Brain microvascular endothelial cell (primary cell): ENCODE measurements at regions not wholly inside any gene's neighbourhood (a gene's known extent, or its start where the extent isn't known, plus 50 kb on each side); places are given as distances from the start of the nearest gene placed in this dataset.

Experiments used
- DNase-seq: peaks from one replicate; pipeline ENCODE4 v3.0.0-alpha.2; 2020
- H3K27ac ChIP-seq: fragments of 250-450 bp; sonication (Bioruptor Pico); 2 replicates; pipeline ENCODE4 v1.5.1; 2020; ENCODE audit warnings: mild to moderate bottlenecking, moderate library complexity
- H3K27me3 ChIP-seq: fragments of 250-450 bp; sonication (Bioruptor Pico); replicated peaks from 2 replicates; pipeline ENCODE4 v1.5.1; 2020; ENCODE audit warnings: mild to moderate bottlenecking
- H3K36me3 ChIP-seq: fragments of 250-450 bp; sonication (Bioruptor Pico); replicated peaks from 2 replicates; pipeline ENCODE4 v1.5.1; 2020; ENCODE audit warnings: mild to moderate bottlenecking
- H3K4me3 ChIP-seq: 2 replicates; pipeline ENCODE4 v1.5.1; 2011; ENCODE audit warnings: low read depth, mild to moderate bottlenecking, control low read depth, low read length, moderate library complexity
- in situ Hi-C: cut with HindIII; loops from 2 replicates; pipeline ENCODE4 v1.10.0; 2017; ENCODE audit warnings: low sequenced_read_pairs, low pct_ligation_motif_present
- TF ChIP-seq, protein P1 (sequence below): IDR thresholded peaks from 2 replicates; pipeline ENCODE4 v1.5.1; 2011; ENCODE audit warnings: low read depth, mild to moderate bottlenecking, moderate library complexity, low read length, control low read depth, inconsistent platforms; ENCODE audit errors: missing control alignments

GRCh38 chr12:66033151-66033550 lies 97.4 kb downstream of the LLPH start:
- DNase-seq = no peak
- H3K27me3 ChIP-seq = no peaks in the 10 kb centered on the region
- H3K36me3 ChIP-seq = no peaks in the 10 kb centered on the region
- in situ Hi-C loops = no loop called here
- H3K27ac ChIP-seq = no peak overlapping the region
- H3K4me3 ChIP-seq = no peak overlapping the region
- TF ChIP-seq, protein P1, sequence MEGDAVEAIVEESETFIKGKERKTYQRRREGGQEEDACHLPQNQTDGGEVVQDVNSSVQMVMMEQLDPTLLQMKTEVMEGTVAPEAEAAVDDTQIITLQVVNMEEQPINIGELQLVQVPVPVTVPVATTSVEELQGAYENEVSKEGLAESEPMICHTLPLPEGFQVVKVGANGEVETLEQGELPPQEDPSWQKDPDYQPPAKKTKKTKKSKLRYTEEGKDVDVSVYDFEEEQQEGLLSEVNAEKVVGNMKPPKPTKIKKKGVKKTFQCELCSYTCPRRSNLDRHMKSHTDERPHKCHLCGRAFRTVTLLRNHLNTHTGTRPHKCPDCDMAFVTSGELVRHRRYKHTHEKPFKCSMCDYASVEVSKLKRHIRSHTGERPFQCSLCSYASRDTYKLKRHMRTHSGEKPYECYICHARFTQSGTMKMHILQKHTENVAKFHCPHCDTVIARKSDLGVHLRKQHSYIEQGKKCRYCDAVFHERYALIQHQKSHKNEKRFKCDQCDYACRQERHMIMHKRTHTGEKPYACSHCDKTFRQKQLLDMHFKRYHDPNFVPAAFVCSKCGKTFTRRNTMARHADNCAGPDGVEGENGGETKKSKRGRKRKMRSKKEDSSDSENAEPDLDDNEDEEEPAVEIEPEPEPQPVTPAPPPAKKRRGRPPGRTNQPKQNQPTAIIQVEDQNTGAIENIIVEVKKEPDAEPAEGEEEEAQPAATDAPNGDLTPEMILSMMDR = no peak

- no peak for DNase-seq
- in situ Hi-C loops = no loop called here
- TF ChIP-seq, protein P1 = no peak
- H3K36me3 ChIP-seq = no peaks in the 10 kb centered on the region
- H3K27ac ChIP-seq = no peak overlapping the region
- H3K27me3 ChIP-seq = no peaks in the 10 kb centered on the region
- no peak overlapping the region for H3K4me3 ChIP-seq
Observed at GRCh38 chr12:66032739-66033138, 97.8 kb downstream of the LLPH start.

- Histone ChIP-seq H3K4me3 (no peak overlapping the region), H3K36me3 (no peaks in the 10 kb centered on the region), H3K27ac (no peak overlapping the region), H3K27me3 (no peaks in the 10 kb centered on the region)
- TF ChIP-seq, protein P1 = no peak
- no peak for DNase-seq
- in situ Hi-C loops = no loop called here
Observed at GRCh38 chr12:66030217-66030781, 100.3 kb downstream of the LLPH start.

DNA sequence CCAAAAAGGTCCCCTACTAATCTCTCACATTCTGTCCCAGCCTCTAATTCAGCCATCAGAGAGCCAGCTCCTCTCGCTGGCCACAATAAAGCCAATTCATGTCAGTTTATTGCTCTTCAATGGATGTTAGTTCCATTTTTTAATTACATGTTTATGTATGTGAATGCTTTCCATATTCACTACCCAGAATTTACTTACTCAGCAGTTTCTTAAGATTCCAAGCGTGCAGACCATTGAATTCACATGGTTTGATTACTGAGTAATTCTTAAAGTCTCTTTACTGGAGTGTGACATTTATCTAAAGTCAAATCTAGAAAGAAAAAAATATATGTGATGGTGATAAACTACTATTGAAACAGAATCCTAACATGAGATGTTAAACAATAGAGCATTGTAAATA lies 102.2 kb downstream of the LLPH start:
- Histone ChIP-seq H3K36me3 (no peaks in the 10 kb centered on the region), H3K27ac (no peak overlapping the region), H3K27me3 (no peaks in the 10 kb centered on the region), H3K4me3 (no peak overlapping the region)
- in situ Hi-C loops = no loop called here
- TF ChIP-seq, protein P1 = no peak
- no peak for DNase-seq

- in situ Hi-C loops = no loop called here
- no peak for DNase-seq
- Histone ChIP-seq H3K36me3 (no peaks in the 10 kb centered on the region), H3K27me3 (no peaks in the 10 kb centered on the region), H3K27ac (no peak overlapping the region), H3K4me3 (no peak overlapping the region)
- TF ChIP-seq, protein P1 = no peak
Observed at GRCh38 chr12:66025477-66025876, 105.1 kb downstream of the LLPH start.

- DNase-seq = no peak
- H3K27ac ChIP-seq = no peak overlapping the region
- H3K27me3 ChIP-seq = no peaks in the 10 kb centered on the region
- in situ Hi-C loops = no loop called here
- no peaks in the 10 kb centered on the region for H3K36me3 ChIP-seq
- H3K4me3 ChIP-seq = no peak overlapping the region
- TF ChIP-seq, protein P1 = no peak
Observed at GRCh38 chr12:66024949-66025348, 105.6 kb downstream of the LLPH start.
